HFF-Myc (cell line): ENCODE measurements at regions not wholly inside any gene's neighbourhood (a gene's known extent, or its start where the extent isn't known, plus 50 kb on each side); places are given as distances from the start of the nearest gene placed in this dataset.
"Not testable (repeated sequence)": the region's sequence is repeated elsewhere in the genome, so short reads cannot be mapped to it uniquely, and the experiment has no call there.

Experiments
- DNase-seq: peaks from one replicate; pipeline ENCODE4 v3.0.0-alpha.2; 2011; ENCODE audit warnings: low read depth; ENCODE audit errors: extremely low read depth
- H3K4me3 ChIP-seq: replicated peaks from 2 replicates; pipeline ENCODE4 v1.5.1; 2011; ENCODE audit warnings: low read depth, mild to moderate bottlenecking, control low read depth, low read length
- TF ChIP-seq, protein P1 (sequence below): IDR thresholded peaks from 2 replicates; pipeline ENCODE4 v1.5.1; 2012; ENCODE audit warnings: mild to moderate bottlenecking, low read depth, low read length, control low read depth; ENCODE audit errors: missing control alignments

- no peak overlapping the region for H3K4me3 ChIP-seq
- TF ChIP-seq, protein P1, sequence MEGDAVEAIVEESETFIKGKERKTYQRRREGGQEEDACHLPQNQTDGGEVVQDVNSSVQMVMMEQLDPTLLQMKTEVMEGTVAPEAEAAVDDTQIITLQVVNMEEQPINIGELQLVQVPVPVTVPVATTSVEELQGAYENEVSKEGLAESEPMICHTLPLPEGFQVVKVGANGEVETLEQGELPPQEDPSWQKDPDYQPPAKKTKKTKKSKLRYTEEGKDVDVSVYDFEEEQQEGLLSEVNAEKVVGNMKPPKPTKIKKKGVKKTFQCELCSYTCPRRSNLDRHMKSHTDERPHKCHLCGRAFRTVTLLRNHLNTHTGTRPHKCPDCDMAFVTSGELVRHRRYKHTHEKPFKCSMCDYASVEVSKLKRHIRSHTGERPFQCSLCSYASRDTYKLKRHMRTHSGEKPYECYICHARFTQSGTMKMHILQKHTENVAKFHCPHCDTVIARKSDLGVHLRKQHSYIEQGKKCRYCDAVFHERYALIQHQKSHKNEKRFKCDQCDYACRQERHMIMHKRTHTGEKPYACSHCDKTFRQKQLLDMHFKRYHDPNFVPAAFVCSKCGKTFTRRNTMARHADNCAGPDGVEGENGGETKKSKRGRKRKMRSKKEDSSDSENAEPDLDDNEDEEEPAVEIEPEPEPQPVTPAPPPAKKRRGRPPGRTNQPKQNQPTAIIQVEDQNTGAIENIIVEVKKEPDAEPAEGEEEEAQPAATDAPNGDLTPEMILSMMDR: no peak
- no peak for DNase-seq
Observed at GRCh38 chr15:68495221-68495950, 63.4 kb upstream of the ITGA11 start.

GRCh38 chr15:68495981-68496705 is 64.2 kb upstream of the ITGA11 start:
- TF ChIP-seq, protein P1: no peak
- DNase-seq: no peak
- no peak overlapping the region for H3K4me3 ChIP-seq

DNA sequence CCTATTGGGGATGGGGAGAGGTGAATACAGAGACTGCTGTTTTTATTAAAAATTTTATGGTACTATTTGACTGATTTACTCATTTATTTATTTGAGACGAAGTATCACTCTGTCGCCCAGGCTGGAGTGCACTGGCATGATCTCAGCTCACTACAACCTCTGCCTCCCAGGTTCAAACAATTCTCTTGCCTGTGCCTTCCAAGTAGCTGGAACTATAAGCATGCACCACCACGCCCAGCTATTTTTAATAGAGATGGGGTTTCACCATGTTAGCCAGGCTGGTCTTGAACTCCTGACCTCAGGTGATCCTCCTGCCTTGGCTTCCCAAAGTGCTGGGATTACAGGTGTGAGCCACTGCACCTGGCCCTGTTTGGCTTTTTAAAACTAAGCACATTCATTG is 64.8 kb upstream of the ITGA11 start:
- not testable (repeated sequence) for DNase-seq, H3K4me3 ChIP-seq

DNA sequence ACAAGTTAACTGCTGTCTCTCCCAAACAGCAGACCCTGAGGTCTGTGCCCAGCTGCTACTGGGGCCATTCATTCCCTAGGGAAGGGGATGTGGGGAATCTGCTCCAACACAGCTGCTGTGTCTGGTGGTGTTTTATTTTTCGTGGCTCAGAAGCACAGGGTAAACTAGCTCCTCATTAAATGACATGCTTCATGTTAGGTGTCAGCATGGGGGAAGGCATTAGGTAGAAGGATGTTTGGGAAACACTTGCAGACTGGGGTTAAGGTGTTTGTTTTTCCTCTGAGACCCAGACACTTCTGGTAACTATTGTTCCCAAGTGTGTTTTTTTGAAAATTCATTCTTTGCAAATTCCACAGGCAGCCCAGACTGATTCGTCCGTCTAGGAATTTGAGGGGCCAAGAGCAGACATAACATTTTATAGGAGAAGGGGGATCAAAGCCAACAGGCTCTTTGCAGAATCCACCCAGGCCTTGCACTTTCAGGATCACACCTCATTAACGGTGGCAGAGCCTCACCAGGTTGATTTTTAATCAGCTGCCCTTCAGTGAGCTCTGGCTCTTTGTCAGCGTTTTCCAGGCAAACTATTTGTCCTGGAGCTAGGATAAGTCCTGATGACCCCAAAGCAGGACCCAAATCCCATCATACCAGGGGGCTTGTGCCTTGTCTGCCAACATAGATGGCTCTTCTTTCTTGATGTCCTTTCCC is 65.4 kb upstream of the ITGA11 start:
- no peak for DNase-seq
- H3K4me3 ChIP-seq: no peak overlapping the region
- TF ChIP-seq, protein P1: no peak

- TF ChIP-seq, protein P1: no peak
- DNase-seq: no peak
- H3K4me3 ChIP-seq: no peak overlapping the region
Observed at GRCh38 chr15:68498076-68498475, 66.1 kb upstream of the ITGA11 start.

GRCh38 chr15:68499620-68500312 is 67.8 kb upstream of the ITGA11 start:
- TF ChIP-seq, protein P1: no peak
- H3K4me3 ChIP-seq: no peak overlapping the region
- DNase-seq: no peak
